A549 (cell line): ENCODE measurements at regions not wholly inside any gene's neighbourhood (a gene's known extent, or its start where the extent isn't known, plus 50 kb on each side); places are given as distances from the start of the nearest gene placed in this dataset.

ENCODE experiments used
- ATAC-seq, 2 experiments: fragments of 200-7000 bp in 1 of 2; fragments of >200 bp in 1 of 2; cut with Nextera tagmentation in 1 of 2; cut with Tn5 transposase in 1 of 2; 3 replicates each; pipeline versions ENCODE4 v1.8.0 to v1.9.1; 2018 to 2020; ENCODE audit warnings: mild to moderate bottlenecking in 1 of 2, moderate library complexity in 1 of 2
- CTCF ChIA-PET: fragments of 300-600 bp; sonication (Branson Sonifier 250); formaldehyde crosslinking; extraction: SDS; loops from one replicate; lab custom pipeline; 2021; ENCODE audit warnings: antibody characterized with exemption, inconsistent platforms; lab: Yijun Ruan, JAX
- POLR2A ChIA-PET: fragments of 350-600 bp; formaldehyde crosslinking; extraction: SDS; loops from one replicate; lab custom pipeline; 2021; ENCODE audit warnings: antibody characterized with exemption, inconsistent platforms; lab: Yijun Ruan, JAX
- DNase-seq, 2 experiments: peaks; one replicate each; pipeline versions ENCODE4 v3.0.0 to v3.0.0-alpha.2; 2011 to 2016; ENCODE audit warnings: low read depth in 1 of 2, low spot score in 1 of 2
- FAIRE-seq: peaks from 2 replicates; lab custom pipeline; 2011; peaks lifted over from hg19 to GRCh38; lab: Jason Lieb, UNC
- H3K27ac ChIP-seq, 2 experiments: fragments of >200 bp; sonication (Bioruptor Twin); formaldehyde crosslinking; 3 replicates each; pipeline ENCODE4 v1.5.1; 2016 to 2017
- H3K4me1 ChIP-seq: fragments of >200 bp; sonication (Bioruptor Twin); formaldehyde crosslinking; 3 replicates; pipeline ENCODE4 v1.6.1; 2016
- H3K4me2 ChIP-seq: fragments of >200 bp; sonication (Bioruptor Twin); formaldehyde crosslinking; 3 replicates; pipeline ENCODE4 v1.6.1; 2016
- H3K4me3 ChIP-seq: fragments of >200 bp; sonication (Bioruptor Twin); formaldehyde crosslinking; 3 replicates; pipeline ENCODE4 v1.5.1; 2016
- H3K9me3 ChIP-seq: fragments of >200 bp; sonication (Bioruptor Twin); formaldehyde crosslinking; 3 replicates; pipeline ENCODE4 v1.6.1; 2016
- CBX2 ChIP-seq: fragments of 200-600 bp; sonication (generic); IDR thresholded peaks from 2 replicates; pipeline ENCODE4 v1.6.1; 2016; ENCODE audit warnings: low read depth, mild to moderate bottlenecking, borderline replicate concordance
- CEBPB ChIP-seq, 2 experiments: fragments of >200 bp in 1 of 2; sonication (Bioruptor Twin) in 1 of 2; formaldehyde crosslinking in 1 of 2; IDR thresholded peaks; 2 replicates each; pipeline ENCODE4 v1.6.1; 2012 to 2016
- ESRRA ChIP-seq: fragments of 150-350 bp; IDR thresholded peaks from 2 replicates; pipeline ENCODE4 v1.6.1; 2014; ENCODE audit warnings: mild to moderate bottlenecking, low read length, borderline replicate concordance
- FOSB ChIP-seq: fragments of 250-450 bp; sonication (Bioruptor Pico); IDR thresholded peaks from 2 replicates; pipeline ENCODE4 v1.5.0; 2020; ENCODE audit warnings: mild to moderate bottlenecking, moderate library complexity
- HOXA7 ChIP-seq: fragments of 250-450 bp; sonication (Bioruptor Pico); IDR thresholded peaks from 2 replicates; pipeline ENCODE4 v1.5.0; 2020; ENCODE audit warnings: mild to moderate bottlenecking, moderate library complexity
- HOXB5 ChIP-seq: fragments of 250-450 bp; sonication (Bioruptor Pico); IDR thresholded peaks from 2 replicates; pipeline ENCODE4 v1.5.0; 2020; ENCODE audit warnings: mild to moderate bottlenecking, moderate library complexity
- JUN ChIP-seq, 2 experiments: fragments of >200 bp; sonication (Bioruptor Twin); formaldehyde crosslinking; IDR thresholded peaks; 2 replicates in 1 of 2; 3 replicates in 1 of 2; pipeline ENCODE4 v1.6.1; 2016 to 2017
- JUNB ChIP-seq: fragments of >200 bp; sonication (Bioruptor Twin); formaldehyde crosslinking; IDR thresholded peaks from 2 replicates; pipeline ENCODE4 v1.6.1; 2016
- KDM1A ChIP-seq: fragments of 200-600 bp; sonication (generic); IDR thresholded peaks from 2 replicates; pipeline ENCODE4 v1.6.1; 2016; ENCODE audit warnings: low read depth, mild to moderate bottlenecking
- KDM5A ChIP-seq: fragments of 200-600 bp; sonication (generic); IDR thresholded peaks from 2 replicates; pipeline ENCODE4 v1.6.1; 2016; ENCODE audit warnings: antibody characterized with exemption, mild to moderate bottlenecking
- MAZ ChIP-seq: fragments of 150-350 bp; IDR thresholded peaks from 2 replicates; pipeline ENCODE4 v1.6.1; 2014; ENCODE audit warnings: antibody characterized with exemption, low read depth, low read length, borderline replicate concordance
- MYC ChIP-seq: IDR thresholded peaks from 2 replicates; pipeline ENCODE4 v1.6.1; 2012; ENCODE audit warnings: mild to moderate bottlenecking, inconsistent platforms, low read length, improper control_type of control experiment, borderline replicate concordance
- NPAS2 ChIP-seq: fragments of 250-450 bp; sonication (Bioruptor Pico); IDR thresholded peaks from 2 replicates; pipeline ENCODE4 v1.8.0; 2022; ENCODE audit warnings: mild to moderate bottlenecking, moderate library complexity, borderline replicate concordance
- NR3C1 ChIP-seq: fragments of >200 bp; sonication (Bioruptor Twin); formaldehyde crosslinking; IDR thresholded peaks from 3 replicates; pipeline ENCODE4 v1.6.1; 2017
- PHF8 ChIP-seq: fragments of 200-600 bp; sonication (generic); IDR thresholded peaks from 2 replicates; pipeline ENCODE4 v1.6.1; 2016; ENCODE audit warnings: low read depth, mild to moderate bottlenecking, antibody characterized with exemption, moderate library complexity, borderline replicate concordance
- POLR2A ChIP-seq: IDR thresholded peaks from 2 replicates; pipeline ENCODE4 v1.6.1; 2012; ENCODE audit warnings: mild to moderate bottlenecking, low read length
- RARB ChIP-seq: fragments of 250-450 bp; sonication (Bioruptor Pico); IDR thresholded peaks from 2 replicates; pipeline ENCODE4 v1.8.0; 2021; ENCODE audit warnings: mild to moderate bottlenecking, moderate library complexity
- SMC3 ChIP-seq: fragments of >200 bp; sonication (Bioruptor Twin); formaldehyde crosslinking; IDR thresholded peaks from 3 replicates; pipeline ENCODE4 v1.6.1; 2018; ENCODE audit warnings: inconsistent platforms
- ZNF302 ChIP-seq: fragments of 250-450 bp; sonication (Bioruptor Pico); IDR thresholded peaks from 2 replicates; pipeline ENCODE4 v1.9.0; 2021; ENCODE audit warnings: inconsistent platforms, mild to moderate bottlenecking, moderate library complexity
- ZSCAN20 ChIP-seq: fragments of 250-450 bp; sonication (Bioruptor Pico); IDR thresholded peaks from 2 replicates; pipeline ENCODE4 v1.8.0; 2022; ENCODE audit warnings: mild to moderate bottlenecking, moderate library complexity
- WGBS: methylation state at CpG from one replicate; pipeline ENCODE4 v1.1.6; 2017; ENCODE audit errors: missing lambda C conversion rate; 5-methylcytosine and 5-hydroxymethylcytosine counted together
- TF ChIP-seq, protein P1 (sequence below): fragments of >200 bp; sonication (Bioruptor Twin); formaldehyde crosslinking; IDR thresholded peaks from 3 replicates; pipeline ENCODE4 v1.6.1; 2016
- TF ChIP-seq, protein P2 (sequence below): fragments of >200 bp; sonication (Bioruptor Twin); formaldehyde crosslinking; IDR thresholded peaks from 2 replicates; pipeline ENCODE4 v1.6.1; 2016
- TF ChIP-seq, protein P3 (sequence below): fragments of 450-650 bp; IDR thresholded peaks from 2 replicates; pipeline ENCODE4 v1.6.1; 2014; ENCODE audit warnings: antibody characterized with exemption
- TF ChIP-seq, protein P4 (sequence below): IDR thresholded peaks from 2 replicates; pipeline ENCODE4 v1.6.1; 2012; ENCODE audit warnings: low read depth, borderline replicate concordance

DNA sequence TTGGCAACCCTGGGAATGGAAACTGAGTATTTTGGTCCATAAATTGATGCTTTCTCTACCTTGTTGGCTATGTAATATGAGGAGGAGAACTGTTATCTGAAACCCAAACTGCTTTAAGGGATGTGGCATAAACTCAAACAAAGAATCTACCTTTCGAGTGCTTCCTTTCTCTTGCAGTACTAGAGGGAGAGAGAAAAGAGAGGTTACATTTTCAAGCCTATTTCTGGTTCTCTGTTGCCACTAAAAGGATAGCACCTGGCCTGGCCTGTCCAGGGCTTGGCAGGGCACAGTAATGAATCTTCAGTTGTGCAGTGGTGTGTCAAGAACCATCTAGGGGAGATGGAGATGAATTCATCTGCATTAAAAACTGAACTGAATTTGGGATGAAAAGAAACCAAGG, 308.6 kb downstream of the PTTG2 start:
- POLR2A ChIA-PET = no interaction called here
- CTCF ChIA-PET = no interaction called here
- Histone ChIP-seq H3K27ac (no peak overlapping the region), H3K4me2 (no peak overlapping the region), H3K9me3 (no peaks in the 10 kb centered on the region), H3K4me3 (no peak overlapping the region), H3K4me1 (no peaks in the 10 kb centered on the region)
- TF ChIP-seq POLR2A (no peak), HOXA7 (CRISPR knock-in tag) (no peak), CBX2 (no peak), NPAS2 (CRISPR knock-in tag) (no peak)
- ATAC-seq (no peak), DNase-seq (no peak), FAIRE-seq (no peak)
- WGBS = 78% methylated on average over 1 of the region's 1 CpG

DNA sequence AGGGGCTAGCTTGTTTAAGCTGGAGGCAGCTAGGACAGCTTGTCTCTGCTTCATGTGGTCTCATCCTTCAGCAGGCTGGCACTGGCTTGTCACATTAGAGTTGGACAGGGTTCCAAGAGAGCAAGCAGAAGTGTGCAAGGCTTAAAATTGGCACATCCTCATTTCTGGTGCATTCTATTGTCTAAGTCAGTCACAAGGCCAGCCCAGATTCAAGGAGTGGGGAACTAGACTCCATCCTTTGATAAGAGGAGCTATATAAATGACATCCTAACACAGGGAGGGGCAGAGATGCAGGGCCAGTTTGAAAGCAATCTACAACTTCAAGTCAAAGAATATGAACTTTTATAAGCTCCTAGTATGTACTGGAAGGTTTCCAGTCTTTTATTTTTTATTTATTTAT, 313.2 kb downstream of the PTTG2 start:
- CTCF ChIA-PET = no interaction called here
- no peak overlapping the region for H3K27ac ChIP-seq

DNA sequence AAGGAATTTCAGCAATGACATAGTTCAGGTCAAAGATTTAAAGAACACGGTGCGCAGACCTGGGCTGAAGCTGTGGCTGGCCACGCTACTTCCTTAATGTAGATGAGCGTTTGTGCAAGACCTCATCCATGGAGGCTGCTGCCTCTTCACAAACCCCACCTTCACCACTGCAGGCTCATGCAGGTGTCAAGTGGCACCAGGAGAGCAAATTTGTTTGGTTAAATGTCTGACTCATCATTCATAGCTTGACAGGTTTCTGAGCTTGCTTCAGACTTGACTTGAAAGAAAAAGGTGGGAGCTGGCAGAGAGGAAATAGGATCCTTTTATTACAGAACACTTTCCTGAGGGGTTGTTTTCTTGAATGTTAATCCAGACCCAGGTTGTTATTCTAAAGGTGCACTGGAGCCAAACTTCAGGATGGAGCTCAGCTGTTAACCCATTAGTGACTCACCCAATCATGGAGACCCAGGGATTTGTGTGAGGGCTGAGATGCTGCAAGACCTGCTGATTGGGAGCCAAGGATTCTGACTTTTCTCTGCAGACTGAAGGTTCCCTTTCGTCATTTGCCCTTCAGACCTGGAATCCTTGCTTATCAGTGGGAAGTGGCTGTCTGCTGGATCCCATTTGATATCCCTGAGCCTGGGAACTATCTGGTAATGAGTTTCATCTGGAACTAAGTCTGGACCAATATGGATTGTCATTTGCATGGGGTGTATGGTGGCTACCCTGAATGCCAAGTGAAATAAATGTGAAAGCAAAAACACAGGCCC, 315.3 kb downstream of the PTTG2 start:
- Histone ChIP-seq H3K4me2 (no peak overlapping the region), H3K27ac (no peak overlapping the region), H3K9me3 (no peaks in the 10 kb centered on the region), H3K4me3 (no peak overlapping the region), H3K4me1 (no peaks in the 10 kb centered on the region; the same call in 2 of the 3 replicates)
- DNase-seq = peak in 1 of 2 experiments; percentile 5
- TF ChIP-seq JUN (IDR thresholded peaks at IDR 0.05) (no peak), FOSB (CRISPR knock-in tag) (no peak), KDM5A (no peak), ZSCAN20 (CRISPR knock-in tag) (no peak), MAZ (no peak), CEBPB (IDR thresholded peaks at IDR 0.05) (no peak), PHF8 (no peak), HOXB5 (CRISPR knock-in tag) (no peak), RARB (no peak)
- TF ChIP-seq, protein P1, sequence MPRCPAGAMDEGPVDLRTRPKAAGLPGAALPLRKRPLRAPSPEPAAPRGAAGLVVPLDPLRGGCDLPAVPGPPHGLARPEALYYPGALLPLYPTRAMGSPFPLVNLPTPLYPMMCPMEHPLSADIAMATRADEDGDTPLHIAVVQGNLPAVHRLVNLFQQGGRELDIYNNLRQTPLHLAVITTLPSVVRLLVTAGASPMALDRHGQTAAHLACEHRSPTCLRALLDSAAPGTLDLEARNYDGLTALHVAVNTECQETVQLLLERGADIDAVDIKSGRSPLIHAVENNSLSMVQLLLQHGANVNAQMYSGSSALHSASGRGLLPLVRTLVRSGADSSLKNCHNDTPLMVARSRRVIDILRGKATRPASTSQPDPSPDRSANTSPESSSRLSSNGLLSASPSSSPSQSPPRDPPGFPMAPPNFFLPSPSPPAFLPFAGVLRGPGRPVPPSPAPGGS = no peak
- no peak for FAIRE-seq
- CTCF ChIA-PET = no interaction called here
- ATAC-seq = no peak
- POLR2A ChIA-PET = no interaction called here
- 74% methylated on average over 5 of the region's 5 CpGs for WGBS

More for the DNA sequence above, 313.2 kb downstream of the PTTG2 start:
- Histone ChIP-seq H3K9me3 (no peaks in the 10 kb centered on the region), H3K4me2 (no peak overlapping the region), H3K4me1 (no peaks in the 10 kb centered on the region; the same call in 2 of the 3 replicates), H3K4me3 (no peak overlapping the region)
- TF ChIP-seq, protein P2, sequence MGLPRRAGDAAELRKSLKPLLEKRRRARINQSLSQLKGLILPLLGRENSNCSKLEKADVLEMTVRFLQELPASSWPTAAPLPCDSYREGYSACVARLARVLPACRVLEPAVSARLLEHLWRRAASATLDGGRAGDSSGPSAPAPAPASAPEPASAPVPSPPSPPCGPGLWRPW = no peak
- no peak for TF ChIP-seq JUNB
- TF ChIP-seq MYC = no peak
- no peak for TF ChIP-seq KDM1A
- no peak for TF ChIP-seq FOSB (CRISPR knock-in tag)
- TF ChIP-seq, protein P3, sequence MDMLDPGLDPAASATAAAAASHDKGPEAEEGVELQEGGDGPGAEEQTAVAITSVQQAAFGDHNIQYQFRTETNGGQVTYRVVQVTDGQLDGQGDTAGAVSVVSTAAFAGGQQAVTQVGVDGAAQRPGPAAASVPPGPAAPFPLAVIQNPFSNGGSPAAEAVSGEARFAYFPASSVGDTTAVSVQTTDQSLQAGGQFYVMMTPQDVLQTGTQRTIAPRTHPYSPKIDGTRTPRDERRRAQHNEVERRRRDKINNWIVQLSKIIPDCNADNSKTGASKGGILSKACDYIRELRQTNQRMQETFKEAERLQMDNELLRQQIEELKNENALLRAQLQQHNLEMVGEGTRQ = no peak
- no peak for TF ChIP-seq ESRRA
- no peak for TF ChIP-seq SMC3
- TF ChIP-seq NR3C1 = no peak
- TF ChIP-seq ZNF302 (CRISPR knock-in tag) = no peak
- TF ChIP-seq PHF8 = no peak
- TF ChIP-seq, protein P4, sequence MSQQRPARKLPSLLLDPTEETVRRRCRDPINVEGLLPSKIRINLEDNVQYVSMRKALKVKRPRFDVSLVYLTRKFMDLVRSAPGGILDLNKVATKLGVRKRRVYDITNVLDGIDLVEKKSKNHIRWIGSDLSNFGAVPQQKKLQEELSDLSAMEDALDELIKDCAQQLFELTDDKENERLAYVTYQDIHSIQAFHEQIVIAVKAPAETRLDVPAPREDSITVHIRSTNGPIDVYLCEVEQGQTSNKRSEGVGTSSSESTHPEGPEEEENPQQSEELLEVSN = no peak
- DNase-seq (no peak), FAIRE-seq (no peak), ATAC-seq (no peak)
- POLR2A ChIA-PET = no interaction called here
